ENCODE measurements at regions not wholly inside any gene's neighbourhood (a gene's known extent, or its start where the extent isn't known, plus 50 kb on each side); places are given as distances from the start of the nearest gene placed in this dataset.
"Not testable (repeated sequence)": the region's sequence is repeated elsewhere in the genome, so short reads cannot be mapped to it uniquely, and the experiment has no call there.

DNA sequence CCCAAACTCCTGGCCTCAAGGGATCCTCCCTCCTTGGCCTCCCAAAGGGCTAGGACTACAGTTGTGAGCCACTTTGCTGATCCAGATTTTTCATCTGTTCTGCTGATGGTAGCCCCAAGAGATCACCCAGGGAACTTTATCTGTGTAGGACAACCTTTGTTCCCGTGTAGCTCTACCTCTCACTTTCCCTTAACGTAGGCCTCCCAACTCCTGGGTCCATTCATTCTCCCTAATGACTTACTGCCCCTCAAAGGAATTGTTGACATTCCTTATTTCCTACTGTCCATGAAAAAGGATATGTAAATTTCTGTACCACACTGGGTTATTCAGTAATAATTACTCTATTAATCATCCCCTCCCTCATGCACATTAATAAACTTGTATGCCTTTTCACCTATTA, 51.0 kb upstream of the PHF24 start:
- no peak for DNase-seq (ENCODE audit: low read depth)

DNA sequence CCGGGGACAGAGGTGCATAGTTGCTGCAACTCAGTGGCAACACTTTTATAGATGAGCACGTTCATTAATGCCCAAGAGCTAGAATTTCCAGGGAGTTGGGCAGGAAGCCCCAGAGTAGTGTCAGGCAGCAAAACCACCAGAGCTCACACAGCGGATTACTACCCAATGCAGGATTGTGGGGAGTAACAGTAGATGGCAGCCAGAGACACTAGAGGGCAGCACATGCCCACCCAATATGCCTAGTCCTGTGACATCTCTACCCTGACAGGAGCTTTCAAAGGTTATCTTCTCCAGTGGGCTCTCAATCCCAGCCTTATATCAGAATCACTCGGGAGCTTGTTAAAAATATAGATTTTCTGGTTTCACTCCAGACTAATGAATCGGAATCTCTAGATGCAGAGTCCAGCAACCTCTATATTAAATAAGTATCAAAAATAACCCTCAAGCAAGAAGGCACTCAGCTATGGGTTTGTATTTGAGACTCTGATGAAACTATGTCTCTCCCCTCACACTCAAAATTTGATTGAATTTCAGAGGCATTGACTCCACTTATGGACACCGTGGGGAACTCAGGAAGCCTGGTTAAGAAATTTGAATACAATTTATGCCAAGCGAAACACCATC, 58.4 kb upstream of the PHF24 start:
- DNase-seq (ENCODE audit: low read depth), result peak; percentile 49

DNA sequence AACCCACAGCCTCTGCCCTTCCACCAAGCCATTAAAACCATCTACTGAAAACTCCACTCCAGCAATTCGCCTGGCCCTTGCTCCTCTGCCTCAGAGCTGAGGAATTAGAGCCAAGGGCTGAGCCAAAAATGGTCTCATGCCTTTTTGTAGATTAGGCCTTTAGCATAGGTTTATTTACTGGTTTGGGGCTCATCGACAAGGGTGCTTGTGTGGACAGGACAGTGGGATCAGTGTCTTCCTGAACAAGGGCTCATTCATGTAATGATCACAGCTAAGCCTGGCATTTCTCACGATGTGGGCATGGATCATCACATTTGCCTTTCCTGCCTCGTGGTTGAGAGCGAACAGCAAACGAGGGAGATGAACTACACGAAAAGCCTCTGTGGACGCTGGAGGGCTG, 59.2 kb upstream of the PHF24 start:
- no peak for DNase-seq (ENCODE audit: low read depth)

DNA sequence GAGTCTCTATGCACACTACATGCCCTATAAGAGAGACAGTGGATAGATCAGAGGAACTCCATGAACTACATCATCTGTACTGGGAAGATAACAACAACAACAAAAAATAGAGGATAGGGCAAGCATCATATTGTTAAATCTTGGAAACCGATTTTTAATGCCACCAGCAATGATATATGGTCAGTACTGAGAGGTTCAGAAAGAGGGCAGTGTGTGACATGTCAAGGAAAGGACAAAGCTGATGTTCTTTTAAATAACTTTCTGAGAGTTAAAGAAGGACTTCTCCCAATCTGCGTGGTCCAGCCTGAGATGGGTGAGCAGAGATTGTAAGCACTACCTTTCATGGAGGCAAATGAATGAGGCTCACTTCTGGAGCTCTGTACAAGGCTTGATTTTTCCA, 62.0 kb upstream of the PHF24 start:
- DNase-seq (ENCODE audit: low read depth), result no peak

DNA sequence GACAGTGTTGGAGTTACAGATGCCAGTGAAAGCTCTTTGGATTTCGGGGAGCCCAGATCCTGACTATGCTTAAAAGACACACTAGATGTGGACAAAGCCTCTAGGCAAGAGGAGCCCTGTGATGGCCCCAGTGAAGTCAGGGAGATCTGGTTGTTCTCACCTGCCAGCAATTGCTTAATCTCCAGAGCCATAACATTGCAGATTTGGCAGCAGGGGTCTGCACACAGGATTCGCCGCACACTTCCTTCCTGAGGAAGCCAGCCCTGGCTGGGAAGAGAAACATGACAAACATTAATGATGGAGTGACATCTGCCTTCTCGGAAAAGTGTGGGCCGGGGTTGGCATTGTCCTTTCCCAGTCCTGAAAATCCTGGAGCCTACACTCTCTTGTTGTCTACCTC, 65.2 kb upstream of the PHF24 start:
- DNase-seq (ENCODE audit: low read depth), result no peak

DNA sequence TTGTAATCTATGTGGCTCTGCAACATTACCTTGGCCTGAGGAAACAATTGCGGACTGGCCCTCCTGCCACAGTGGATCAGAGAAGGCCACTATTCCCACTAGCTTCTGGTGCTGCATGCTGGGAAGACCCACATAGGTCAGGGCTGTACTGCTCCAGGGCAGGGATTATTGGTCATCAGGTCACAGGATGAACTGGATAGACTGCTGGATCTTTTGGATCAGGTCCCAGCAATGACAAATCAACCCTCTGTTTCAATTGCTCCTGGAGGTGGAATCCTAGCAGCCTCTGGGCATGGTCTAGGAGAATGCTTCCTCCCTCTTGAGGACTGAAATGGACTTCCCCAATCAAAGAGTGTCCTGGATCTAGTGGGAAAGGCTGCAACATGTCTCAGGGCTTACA, 66.7 kb upstream of the PHF24 start:
- DNase-seq (ENCODE audit: low read depth), result no peak

DNA sequence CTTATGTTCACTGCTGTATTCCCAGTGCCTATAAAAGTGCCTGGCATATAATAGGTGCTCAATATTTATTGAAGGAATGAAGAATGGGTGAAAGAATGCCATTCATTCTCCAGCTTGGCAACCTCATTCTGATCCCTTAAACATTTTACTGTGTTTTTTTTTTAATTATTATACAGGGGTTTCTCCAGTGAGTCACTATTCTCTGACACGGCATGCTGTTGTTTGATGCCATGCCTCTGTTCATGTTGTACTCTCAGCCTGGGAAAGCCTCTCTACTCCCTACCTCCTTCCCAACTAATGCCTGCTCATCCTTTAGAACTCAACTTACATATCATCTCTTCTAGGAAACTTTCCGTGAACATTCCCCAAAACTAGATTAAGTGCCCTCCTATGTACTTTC, 70.2 kb upstream of the PHF24 start:
- no peak for DNase-seq (ENCODE audit: low read depth)

DNA sequence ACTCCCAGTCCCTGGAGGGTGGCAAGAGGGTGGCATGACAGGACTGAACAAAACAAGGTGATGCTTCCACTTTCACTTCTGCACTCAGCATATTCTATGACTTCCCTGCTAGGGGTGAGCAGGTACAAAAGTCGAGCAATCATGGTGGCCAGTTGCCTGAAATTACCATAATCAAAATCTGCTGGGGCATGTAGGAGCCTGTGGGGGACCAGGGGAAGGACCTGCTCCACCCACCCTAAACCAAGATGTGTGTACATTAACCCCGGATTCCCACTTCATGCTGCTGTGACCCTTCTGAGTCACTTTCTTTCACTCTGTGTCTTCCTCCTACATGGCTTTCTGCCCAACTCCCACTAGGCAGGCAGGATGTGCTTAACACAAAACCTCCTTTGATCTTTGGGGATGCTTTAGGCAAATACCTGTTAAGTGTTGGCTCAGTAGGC, 73.3 kb upstream of the PHF24 start:
- DNase-seq (ENCODE audit: low read depth), result no peak

DNA sequence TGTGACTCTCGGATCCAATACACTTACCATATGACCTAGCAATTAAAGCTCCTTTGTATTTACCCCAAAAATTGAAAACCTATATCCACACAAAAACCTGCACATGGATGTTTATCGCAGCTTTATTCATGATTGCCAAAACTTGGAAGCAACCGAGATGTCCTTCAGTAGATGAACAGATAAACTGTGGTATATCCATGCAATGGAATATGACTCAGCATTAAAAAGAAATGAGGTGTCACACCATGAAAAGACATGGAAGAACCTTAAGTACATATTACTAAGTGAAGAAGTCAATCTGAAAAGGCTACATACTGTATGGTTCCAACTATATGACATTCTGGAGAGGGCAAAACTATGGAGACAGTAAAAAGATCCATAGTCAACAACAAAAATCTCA, 82.0 kb upstream of the PHF24 start:
- DNase-seq (ENCODE audit: low read depth), result no peak

DNA sequence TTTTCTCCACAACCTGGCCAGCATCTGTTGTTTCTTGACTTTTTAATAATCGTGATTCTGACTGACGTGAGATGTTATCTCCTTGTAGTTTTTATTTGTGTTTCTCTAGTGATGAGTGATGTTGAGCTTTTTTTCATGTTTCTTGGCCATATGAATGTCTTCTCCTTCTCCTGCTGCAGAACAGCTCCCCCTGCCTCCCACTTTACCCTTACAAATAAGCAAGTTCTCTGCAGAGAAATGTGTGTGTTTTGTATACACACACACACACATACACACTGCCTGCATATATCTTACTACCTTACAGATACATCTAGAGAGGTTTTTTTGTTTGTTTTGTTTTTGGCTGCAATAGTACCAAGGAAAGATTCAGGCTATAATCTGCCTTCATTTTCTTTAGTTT, 88.7 kb upstream of the PHF24 start:
- no peak for DNase-seq (ENCODE audit: low read depth)

DNA sequence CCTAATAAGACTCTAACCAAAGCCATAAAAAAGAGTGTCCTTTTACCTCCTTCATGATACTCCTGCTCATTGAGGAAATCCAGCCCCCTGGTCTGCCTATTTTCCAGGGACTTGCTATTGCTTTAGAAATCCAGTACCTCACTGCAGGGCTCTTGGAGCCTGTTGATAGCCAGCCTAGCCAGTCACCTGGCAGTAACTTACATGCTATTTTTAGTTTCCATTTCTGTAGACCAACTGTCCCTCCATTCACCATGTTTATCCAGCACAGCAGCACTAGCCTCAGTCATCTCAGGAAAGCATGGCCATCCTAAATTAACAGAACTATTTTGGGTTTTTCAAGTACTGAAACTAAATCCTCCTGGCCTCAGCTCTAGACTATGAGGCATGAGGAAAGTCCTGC, 91.5 kb upstream of the PHF24 start:
- DNase-seq (ENCODE audit: low read depth), result no peak

DNA sequence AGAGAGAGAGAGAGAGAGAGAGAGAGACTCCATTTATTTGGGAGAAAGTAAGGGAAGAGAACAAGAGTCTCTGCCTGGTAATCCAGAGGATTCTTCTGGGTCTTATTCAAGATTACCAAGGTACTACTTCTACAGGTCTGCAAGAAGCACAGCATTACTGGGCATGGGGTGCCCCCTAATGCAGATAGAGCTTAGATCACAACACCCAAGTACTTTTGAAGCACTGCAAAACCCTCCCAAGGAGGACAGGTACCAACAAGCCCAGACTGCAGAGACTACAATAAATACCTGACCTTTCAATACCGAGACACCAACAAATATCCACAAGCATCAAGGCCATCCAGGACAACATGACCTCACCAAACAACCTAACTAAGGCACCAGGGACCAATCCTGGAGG, 94.7 kb upstream of the PHF24 start:
- DNase-seq (ENCODE audit: low read depth), result no peak

DNA sequence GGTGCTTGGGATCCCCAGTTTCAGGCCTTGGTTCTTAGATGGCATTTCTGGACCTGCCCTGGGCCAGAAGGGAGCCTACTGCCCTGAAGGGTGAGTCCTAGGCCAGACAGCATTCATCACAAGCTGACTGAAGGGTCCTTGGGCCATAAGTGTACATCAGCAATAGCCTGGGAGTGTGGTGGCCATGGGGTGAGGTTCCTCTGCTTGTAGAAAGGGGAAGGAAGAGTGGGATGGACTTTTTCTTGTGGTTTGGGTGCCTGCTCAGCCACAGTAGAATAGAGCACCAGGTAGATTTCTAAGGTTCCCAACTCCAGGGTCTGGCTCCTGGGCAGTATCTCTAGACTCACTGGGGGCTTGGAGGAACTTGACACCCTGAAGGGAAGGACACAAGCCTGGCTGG, 95.2 kb upstream of the PHF24 start:
- no peak for DNase-seq (ENCODE audit: low read depth)

DNA sequence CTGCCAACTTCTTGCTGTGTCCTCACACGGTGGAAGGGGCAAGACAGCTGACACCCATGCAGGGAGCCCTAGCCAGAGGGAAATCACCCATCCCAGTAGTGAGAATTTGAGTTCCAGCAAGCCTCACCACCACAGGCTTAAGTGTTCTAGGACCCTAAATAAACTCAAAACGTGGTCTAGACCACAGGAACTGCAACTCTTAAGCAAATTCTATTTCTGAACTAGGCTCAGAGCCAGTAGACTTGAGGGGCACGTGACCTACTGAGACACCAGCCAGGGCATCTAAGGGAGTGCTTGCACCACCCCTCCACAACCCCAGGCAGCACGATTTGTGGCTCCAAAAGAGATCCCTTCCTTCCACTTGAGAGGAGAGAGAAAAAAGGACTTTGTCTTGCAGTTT, 96.0 kb upstream of the PHF24 start:
- DNase-seq (ENCODE audit: low read depth), result no peak

DNA sequence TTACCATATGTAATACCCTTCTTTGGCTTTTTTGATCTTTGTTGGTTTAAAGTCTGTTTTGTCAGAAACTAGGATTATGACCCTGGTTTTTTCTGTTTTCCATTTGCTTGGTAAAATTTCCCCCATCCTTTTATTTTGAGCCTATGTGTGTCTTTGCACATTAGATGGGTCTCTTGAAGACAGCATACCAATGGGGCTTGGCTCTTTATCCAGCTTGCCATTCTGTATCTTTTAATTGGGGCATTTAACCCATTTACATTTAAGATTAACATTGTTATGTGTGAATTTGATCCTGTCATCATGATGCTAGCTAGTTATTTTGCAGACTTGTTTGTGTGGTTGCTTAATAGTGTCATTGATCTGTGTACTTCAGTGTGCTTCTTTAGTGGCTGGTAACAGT, 103.1 kb upstream of the PHF24 start:
- DNase-seq (ENCODE audit: low read depth), result not testable (repeated sequence)

DNA sequence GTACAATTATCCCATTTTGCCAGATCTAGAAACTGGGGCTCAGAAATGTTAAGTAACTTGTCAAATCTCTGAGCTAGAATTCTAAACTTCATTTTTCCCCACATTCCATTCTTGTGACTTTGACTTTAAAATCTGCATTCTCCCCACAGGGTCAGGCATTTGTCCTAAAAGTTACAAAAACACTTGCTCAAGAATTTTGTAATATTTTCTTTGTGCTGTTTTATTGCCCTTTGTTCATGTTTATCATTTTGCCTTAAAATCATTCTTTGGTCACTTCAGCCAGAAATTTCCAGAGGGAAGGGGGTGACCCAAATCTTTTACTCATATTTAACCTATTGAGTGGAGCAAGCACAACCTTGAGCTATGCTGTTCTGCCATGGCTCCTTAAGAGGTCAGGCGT, 120.1 kb upstream of the CCL21 start:
- no peak for DNase-seq (ENCODE audit: low read depth)

DNA sequence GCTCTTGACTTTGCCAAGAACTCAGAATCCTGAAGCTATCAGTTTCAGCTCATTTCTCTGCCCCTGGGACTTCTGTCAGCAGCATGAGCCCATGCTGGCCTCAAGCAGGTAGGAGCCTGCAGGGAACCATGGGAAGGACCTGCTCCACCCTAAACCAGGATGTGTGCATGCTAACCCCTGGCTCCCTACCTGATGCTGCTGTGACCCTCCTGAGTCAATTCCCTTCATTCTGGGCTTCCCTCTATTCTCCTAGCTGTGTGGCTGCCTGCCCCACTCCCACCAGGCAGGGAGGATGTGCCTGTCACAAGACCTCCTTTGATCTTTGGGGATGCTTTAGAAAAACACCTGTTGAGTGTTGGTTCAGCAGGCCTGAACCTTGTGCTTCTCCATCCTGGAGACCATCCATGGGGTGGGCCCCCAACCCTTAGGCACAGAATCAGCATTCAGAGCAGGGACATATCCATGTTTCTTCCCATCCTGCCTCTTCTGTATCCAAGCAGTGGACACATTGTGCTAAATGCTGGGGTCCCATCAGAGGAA, 117.1 kb upstream of the CCL21 start:
- DNase-seq (ENCODE audit: low read depth), result no peak

DNA sequence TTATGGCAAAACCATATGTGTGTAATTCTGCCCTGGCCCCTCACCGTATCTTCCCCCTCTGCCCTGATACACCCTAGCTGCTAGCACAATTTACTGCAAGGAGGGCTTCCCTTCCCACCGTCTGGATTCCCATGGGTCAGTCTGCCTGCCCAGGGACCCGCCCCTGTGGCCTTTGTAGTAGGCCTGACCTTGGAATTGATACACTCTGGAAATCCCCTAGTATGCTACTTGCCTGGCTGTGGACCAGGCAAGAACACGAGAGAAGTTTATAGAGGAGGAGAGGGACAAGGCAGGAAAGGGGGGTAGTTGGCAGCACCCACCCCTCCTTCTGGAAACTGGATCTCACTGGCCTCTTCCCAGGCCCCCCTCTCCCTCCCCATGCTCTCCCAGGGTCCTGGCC, 115.8 kb upstream of the CCL21 start:
- DNase-seq (ENCODE audit: low read depth), result no peak

DNA sequence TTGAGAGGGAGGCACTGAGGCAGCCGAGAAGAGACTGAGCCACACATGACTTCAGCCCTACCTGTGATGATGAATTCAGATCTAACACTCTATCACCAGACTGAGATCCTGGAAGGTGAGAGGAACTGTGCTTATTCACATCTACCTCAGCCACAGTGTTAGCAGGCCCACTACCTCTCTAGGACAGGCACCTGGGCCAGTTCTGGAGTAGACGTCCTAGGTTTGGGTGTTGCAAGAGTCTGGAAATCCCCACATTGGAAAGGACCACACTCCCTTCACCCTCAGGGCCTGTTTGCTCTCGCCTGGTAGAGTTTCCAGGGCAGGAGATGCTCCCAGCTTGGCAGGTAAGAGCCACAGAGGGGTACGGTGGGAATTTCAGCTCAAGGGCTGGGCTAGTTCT, 113.8 kb upstream of the CCL21 start:
- no peak for DNase-seq (ENCODE audit: low read depth)

DNA sequence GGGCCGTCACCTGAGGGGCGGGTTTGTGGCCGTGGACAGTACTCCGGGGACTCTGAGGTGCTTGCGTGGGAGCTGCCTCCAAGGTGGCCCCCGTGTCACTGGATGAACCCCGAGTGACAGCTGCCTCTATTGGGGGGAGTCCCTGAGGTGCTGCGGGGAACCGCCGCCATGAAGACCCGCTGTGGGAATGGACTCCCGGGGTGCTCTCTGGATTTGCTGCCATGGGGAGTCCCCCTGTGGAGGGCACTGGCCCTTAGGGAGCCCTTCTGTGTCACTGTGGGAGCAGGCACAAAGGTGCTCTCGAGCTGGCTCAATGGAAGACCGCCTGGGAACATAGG, 100.2 kb upstream of the CCL21 start:
- no peak for DNase-seq (ENCODE audit: low read depth)

DNA sequence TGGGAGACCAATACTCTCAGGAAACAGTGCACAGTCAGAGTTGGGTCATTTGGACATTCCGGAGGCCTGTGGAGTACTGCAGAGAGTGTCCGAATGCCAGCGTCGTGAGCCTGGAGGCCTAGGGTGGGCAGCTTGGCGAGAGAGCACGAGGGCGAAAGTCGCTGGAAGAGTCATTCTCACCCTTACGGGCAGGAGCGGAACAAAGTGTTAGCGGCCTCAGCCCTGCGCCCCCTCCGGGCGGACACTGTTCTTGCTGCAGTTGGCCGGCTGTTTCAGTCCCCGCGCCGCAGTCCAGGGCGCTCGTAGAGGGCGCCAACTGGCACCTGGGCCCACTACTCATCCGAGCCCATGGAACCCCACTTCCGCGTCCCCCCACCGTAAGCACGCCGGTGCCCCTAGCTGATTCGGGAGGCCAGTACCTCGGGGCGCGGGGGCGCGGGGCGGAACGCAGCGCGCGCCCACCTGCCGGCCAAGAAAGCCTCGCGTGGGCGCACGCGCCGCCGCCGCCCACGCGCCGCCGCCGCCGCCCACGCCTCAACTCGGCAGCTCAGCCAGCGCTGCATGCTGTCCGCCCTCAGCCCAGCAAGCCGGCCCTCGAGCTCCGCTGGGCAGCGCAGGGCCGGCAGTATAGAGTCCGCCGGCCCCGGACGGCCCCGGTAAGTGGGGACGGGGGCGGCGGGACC, 99.7 kb upstream of the CCL21 start:
- no peak for DNase-seq (ENCODE audit: low read depth)

DNA sequence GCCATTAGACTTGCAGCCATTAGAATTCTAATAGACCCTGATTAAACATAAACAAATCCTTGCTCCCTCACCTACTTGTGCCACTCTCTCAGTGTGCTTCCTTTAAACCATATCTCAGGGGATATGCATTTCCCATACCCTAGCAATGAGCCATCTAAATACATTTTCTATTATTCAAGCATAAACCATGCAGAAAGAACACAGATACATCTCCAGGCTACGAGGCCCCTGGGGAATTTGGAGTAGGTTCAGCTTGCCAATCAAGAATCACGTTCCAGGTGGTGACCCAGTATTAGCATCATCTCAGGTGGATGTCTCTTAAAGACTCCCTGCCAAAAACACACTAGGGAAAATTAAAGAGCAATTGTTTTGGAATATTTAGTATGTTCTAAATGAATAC, 93.0 kb upstream of the CCL21 start:
- DNase-seq (ENCODE audit: low read depth), result no peak

DNA sequence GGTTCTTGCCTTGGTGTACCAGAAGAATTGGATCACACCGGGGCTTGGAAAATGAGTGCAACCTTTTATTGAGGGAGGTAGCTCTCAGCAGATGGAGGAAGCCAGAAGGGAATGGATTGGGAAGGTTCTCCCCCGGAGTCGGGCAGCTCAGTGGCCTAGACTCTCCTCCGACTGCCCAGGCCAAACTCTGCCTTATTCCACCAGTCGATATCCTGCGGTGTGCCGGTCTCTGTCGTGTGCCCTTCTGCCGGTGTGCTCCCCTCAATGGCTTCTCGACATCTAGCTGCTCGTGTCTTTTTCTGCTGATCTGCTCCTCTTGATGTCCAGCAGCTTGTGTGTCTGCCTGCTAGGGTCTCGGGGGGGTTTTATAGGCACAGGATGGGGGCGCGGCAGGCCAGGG, 87.4 kb upstream of the CCL21 start:
- DNase-seq (ENCODE audit: low read depth), result no peak

DNA sequence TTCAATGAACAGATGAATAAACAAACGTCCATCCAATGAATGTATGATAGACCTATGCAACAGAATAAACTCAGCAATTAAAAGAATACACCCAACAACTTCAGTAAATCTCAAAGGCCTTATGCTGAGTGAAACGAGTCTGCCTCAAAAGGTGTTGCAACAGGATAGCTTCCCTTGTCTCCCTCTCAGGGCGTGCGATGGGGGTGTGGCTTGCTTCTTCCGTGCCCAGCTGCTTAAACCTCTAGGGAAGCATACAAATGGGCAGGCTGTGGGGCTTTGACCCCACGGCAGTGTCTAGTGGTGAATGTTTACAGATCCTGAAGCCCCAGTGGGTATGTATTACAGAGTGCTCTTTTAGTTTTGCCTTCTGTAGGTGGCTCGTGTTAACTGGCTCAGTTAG, 87.0 kb upstream of the CCL21 start:
- no peak for DNase-seq (ENCODE audit: low read depth)

Data from forelimb muscle (tissue), 1 donor.